ENCODE measurements at regions not wholly inside any gene's neighbourhood (a gene's known extent, or its start where the extent isn't known, plus 50 kb on each side); places are given as distances from the start of the nearest gene placed in this dataset.
A peak's percentile ranks its signal among the peaks of the same experiment; 100 is the strongest.
"Not testable (repeated sequence)": the region's sequence is repeated elsewhere in the genome, so short reads cannot be mapped to it uniquely, and the experiment has no call there.

GRCh38 chr3:22612927-22613326 lies 590.2 kb upstream of the UBE2E2 start:
- no peak for DNase-seq

GRCh38 chr3:22615790-22616189 lies 587.3 kb upstream of the UBE2E2 start:
- no peak for DNase-seq

DNA sequence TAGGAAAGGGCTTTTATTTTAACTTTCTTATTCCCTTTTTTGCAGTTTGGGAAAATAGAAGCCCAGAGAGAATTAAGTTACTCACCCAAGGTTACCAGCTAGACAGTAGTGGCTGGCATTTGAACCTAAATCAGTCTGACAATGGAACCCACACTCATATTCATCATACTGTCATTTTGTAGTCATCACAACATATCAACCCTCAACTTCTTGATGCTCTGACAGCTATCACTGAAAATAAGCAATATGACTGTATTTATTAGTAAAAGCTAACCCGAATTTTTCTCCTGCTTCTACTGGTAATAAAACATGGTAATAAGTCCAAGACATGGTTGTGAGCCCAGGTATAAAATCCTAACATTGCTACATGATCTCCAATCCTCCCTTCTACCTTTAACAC lies 585.8 kb upstream of the UBE2E2 start:
- no peak for DNase-seq

- DNase-seq, result peak; percentile 8
These were observed 582.6 kb upstream of the UBE2E2 start for GRCh38 chr3:22620498-22620897.

DNA sequence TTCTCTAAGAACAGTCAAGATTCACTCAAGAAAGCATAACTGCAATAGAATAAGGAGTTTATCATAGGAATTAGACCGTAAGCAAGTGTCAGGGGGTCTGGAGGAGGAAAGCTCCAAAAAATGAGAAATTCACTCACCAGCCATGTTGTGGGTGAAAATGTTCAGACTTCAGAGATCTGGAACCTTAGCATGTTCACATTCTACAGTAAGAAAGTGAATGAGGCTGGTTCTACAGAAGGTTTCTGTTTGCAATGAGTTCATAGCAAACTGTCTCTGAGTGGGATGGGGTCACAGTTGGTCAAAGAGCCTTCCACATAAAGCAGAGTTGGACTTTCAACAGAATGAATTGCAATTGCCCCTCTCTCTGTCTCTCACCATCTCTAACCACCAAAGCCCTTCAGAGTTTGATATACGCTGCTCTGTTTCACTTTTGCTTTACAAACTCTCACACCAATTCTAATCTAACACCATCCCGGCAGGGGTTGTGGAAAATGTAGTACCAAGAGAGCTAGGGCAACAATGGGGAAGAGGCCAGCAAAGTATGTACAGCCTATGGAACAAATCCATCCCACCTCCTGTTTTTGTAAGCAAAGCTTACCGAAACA lies 581.8 kb upstream of the UBE2E2 start:
- no peak for DNase-seq

DNA sequence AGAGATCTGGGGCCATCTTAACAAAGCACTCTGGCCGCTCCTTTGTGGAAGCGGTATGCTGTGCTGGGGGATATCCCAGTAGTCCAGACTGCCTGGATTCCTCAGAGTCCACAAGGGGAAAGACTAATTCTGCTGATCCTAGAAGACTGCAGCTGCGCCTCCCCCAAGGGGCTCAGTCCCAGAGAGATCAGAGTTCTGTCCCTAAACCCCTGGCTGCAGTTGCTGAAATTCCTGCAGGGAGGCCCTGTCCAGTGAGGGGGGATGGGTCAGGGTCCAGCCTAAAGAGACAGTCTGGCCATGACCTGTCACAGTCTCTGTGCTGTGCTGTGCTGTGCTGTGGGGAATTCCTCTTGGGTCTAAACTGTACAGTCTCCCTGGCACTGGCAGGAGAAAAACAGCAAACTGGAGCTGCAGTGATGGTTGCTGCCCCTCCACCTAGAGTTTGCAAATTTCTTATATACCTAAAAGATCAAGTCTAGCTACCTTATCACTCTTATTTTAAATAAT lies 575.1 kb upstream of the UBE2E2 start:
- DNase-seq, result no peak

DNA sequence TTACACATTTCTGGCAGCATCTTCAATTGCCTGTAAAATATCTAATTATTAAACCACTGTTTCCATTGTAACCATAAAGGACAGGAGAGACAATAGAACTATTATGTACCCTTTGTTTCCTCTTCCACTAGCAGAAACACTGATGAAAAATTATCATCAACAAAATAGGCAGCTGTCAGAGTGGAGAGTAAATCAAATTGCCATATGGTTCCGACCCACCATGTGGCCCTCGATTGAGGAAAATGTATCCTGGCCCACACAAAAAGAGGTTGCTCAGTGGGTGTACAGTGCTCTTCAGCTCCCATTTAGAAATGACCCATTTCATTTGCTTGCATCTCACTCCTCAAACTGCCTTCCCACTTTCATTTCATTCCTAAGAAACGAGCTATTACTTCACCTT lies 570.6 kb upstream of the UBE2E2 start:
- no peak for DNase-seq

- no peak for DNase-seq
These were observed 568.7 kb upstream of the UBE2E2 start for GRCh38 chr3:22634433-22634832.

DNA sequence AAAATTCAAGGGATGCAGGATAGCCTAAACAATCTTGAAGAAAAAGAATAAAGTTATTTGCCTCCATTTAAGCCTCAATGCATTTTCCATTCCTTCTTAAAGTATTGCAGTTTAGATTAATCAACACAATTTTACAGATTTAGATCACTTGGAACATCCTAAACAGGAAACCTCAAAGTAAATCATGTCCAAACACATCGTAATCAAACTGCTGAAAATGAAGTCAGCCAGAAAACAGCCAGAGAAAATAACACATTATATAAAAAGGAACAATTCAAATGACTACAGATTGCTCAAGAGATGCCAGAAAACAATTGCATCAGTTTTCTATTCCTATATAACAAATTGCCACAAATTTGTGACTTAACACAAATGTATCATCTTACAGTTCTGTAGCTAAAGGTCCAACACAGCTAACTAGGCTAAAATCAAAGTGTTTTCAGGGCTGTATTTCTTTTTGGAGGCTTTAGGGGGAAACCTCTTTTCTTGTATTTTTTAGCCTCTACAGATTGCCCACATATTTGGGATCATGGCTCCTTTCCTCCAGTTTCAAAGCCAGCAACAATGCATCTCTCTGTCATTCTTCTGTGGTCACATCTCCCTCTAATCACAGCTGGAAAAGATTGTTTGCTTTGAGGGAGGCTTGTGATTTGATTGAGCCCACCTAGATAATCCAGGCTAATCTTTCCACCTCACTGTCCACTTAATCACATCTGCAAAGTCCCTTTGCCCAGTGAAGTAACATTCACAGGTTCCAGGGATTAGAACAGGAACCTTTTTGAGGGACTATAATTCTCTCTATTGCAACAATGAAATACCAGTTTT lies 543.3 kb upstream of the UBE2E2 start:
- no peak for DNase-seq

DNA sequence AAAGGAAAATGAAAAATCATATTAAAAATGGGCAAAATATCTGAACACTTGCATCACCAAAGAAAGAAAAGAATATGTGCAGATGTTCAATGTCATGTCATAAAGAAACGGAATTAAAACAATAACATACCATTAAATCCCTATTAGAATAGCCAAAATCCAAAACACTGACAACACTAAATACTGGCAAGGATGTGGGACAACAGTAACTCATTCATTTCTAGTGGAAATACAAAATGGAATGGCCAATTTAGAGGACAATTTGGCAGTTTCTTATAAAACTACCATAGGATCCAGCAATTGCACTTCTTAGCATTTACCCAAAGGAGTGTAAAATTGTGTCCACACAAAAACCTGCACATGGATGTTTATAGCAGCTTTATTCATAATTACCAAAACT lies 542.5 kb upstream of the UBE2E2 start:
- no peak for DNase-seq

DNA sequence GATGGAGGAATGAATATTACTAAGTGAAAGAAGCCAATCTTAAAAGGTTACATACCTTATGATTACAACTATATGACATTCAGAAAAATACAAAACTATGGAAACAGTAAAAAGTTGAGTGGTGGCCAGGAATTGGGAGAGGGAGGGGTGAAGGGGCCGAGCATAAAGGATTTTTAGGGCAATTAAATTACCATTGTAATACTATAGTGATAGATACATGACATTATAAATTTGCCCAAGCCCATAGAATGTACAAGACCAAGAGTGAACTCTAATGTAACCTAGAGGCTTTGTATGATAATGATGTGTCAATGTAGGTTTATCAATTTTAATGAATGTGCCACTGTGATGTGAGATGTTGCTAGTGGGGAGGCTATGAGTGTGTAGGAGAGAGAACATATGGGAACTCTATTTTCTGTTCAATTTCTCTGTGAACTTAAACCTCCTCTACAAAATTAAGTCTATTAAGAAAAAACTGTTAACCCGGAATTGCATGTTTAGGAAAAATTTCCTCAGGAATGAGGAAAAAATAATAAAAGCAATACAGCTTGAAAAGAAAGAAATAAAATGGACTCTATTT lies 541.9 kb upstream of the UBE2E2 start:
- no peak for DNase-seq

- DNase-seq, result no peak
These were observed 537.6 kb upstream of the UBE2E2 start for GRCh38 chr3:22665528-22665927.

DNA sequence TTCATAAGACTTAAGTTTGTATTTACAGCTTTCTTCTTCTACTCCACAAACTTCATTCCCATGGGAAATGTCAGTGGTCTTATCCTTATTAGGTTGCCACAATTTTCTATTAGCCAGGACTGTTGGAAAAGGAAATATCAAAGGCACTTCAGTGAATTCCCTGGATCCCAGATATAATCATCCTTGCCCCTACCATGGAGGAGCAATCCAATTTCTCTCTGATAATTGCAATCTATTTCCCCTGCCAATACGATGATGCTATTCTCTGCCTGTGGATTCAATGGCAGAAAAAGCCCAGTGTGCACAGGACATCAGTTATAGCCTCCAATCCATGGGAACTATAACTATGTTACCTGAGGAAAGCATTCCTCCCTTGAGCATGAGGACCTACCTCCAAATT lies 536.4 kb upstream of the UBE2E2 start:
- DNase-seq, result no peak

DNA sequence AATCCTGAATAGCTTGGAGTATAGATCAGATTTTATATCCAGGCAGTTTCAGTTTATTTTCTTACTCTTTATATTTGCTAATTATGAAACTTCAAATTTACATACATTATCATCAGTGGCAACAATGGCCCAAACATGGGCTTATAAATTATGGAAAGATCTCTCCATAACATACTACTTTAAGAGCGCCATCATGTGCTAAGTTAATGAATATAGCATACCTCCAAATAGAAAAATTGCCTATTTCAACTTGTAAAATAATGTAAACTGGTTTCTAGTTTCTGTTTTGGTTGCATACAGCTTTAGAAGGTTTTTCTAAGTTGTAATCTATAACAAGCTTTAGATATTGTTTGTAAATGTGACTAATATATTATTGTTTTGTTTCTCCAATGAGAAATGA lies 531.3 kb upstream of the UBE2E2 start:
- DNase-seq, result no peak

DNA sequence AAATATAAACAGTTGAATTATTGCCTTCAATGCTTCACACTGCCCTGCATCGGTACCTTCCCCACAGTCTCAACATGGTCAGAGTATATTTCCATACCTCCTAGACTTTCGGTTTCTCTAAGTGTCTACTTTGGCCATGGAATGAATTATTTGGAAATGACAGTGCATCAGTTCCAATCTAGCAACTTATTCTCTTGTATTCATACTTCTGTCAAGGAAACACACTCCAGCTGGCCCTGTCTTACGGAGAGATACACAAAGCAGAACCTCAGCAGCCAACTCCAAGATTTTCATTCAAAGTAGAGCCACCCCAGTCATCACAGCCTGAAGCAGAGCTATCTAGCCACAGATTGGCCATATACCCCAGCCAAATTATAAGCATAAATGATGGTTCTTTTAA lies 518.4 kb upstream of the UBE2E2 start:
- no peak for DNase-seq

DNA sequence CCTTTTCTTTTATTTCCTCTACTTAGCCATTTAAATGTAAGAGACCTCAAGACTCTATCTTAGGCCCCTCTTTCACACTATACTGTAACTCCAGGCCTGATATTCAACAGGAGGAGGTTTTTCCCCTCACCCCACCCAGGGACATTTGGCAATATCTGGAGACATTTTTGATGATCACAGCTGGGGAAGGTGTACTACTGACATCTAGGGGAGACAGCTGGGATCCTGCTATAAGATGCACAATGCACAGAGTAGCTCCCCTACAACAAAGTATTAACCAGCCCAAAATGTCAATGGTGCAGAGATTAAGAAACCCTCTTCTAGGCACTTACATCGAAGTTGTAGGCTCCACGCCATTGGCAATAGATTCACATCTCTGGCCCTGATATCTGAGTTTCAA lies 517.5 kb upstream of the UBE2E2 start:
- DNase-seq, result peak; percentile 1

DNA sequence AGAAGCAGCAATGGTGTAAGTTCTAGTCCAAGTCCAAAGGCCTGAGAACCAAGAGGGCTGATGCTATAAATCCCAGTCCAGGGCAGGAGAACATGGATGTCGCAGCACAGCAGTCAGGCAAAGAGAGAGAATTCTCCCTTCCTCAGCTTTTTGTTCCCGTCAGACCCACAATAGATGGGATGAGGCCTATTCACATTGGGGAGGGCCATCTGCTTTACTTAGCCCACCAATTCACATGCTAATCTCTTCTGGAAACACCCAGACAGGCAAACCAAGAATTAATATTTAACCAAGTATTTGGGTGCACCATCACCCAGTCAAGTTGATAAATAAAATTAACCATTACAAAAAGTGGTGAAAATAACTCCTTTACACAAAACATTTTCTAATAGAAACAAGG lies 511.7 kb upstream of the UBE2E2 start:
- DNase-seq, result no peak

DNA sequence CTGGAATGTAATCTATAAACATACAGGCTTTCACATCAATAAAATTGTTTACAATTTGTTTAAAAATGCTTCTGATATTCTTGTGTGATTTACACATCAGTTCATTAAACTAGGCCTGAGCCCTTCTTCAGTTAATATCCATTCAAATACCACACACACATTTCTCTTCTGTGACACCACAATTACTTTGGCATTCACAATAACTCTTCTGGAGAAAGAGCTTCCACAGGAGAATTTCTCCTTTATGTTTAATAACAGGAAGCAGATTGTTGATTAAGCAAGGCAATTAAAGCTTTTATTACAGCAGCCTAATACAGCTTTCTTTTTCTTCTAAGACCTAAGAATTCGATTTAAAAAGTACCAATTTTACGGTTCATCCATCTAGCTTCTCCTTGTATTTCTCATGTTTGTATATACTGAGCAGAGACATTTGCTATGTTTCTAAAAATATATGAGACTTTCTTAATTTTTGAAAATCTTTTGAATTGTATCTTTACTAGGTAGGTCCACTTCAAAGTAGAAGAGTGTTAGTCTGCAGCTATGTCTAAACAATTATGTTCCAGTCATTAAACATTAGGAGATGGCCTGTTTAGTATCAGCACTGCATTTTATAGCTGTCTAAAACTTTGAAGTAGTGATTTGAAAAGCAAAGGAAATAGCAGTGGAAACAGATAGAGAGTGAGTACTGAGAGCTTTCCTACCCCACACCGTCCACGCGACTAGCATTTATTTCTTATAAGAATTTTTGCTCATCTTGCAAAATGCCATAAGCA lies 511.1 kb upstream of the UBE2E2 start:
- no peak for DNase-seq

DNA sequence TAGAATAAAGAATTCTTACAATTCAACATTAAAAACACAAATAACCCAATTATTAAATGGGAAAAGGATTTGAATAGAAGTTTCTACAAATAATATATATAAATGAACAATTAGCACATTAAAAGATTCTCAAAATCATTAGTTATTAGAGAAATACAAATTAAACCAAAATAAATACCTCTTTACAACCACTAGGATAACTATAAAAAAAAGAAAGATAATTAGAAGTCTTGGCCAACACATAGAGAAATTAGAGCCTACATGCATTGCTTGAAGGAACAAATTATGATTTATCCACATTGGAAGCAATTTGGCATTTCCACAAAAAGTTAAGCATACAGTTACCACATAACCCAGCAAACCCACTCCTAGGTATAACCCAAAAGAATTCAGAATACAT lies 502.3 kb upstream of the UBE2E2 start:
- no peak for DNase-seq

- DNase-seq, result no peak
These were observed 499.0 kb upstream of the UBE2E2 start for GRCh38 chr3:22704166-22704565.

- no peak for DNase-seq
These were observed 498.4 kb upstream of the UBE2E2 start for GRCh38 chr3:22704571-22705354.

GRCh38 chr3:22706922-22707321 lies 496.2 kb upstream of the UBE2E2 start:
- DNase-seq, result not testable (repeated sequence)
